HCT116 (cell line): ENCODE measurements at regions not wholly inside any gene's neighbourhood (a gene's known extent, or its start where the extent isn't known, plus 50 kb on each side); places are given as distances from the start of the nearest gene placed in this dataset.

ENCODE experiments used
- ATAC-seq: fragments of 200-7000 bp; cut with Tn5 transposase; 2 replicates; pipeline ENCODE4 v1.9.1; 2020; ENCODE audit warnings: mild to moderate bottlenecking, moderate library complexity
- BruUV-seq: library from RNA; stranded (reverse); fragments of 400-500 nt; replicated peaks from 2 replicates; lab custom pipeline; 2021; lab: Mats Ljungman, UMichigan
- CTCF ChIA-PET: fragments of 300-600 bp; sonication (Branson Sonifier 250); formaldehyde crosslinking; loops from one replicate; lab custom pipeline; 2021; ENCODE audit warnings: antibody characterized with exemption; lab: Charles Lee
- POLR2A ChIA-PET: fragments of 300-600, 350-600 bp; sonication (Branson Sonifier 250); formaldehyde crosslinking; loops from one replicate; lab custom pipeline; 2021; ENCODE audit warnings: antibody characterized with exemption; lab: Charles Lee
- RAD21 ChIA-PET, 2 experiments: fragments of 300-600 bp; sonication (Branson Sonifier 250); formaldehyde crosslinking; loops; one replicate each; lab custom pipeline; 2023; ENCODE audit warnings: low total read pairs in 2 of 2; ENCODE audit not compliant: uncharacterized antibody in 2 of 2, unreplicated experiment in 2 of 2, low non-redundant PET in 1 of 2; lab: Charles Lee
- DNase-seq: peaks from one replicate; pipeline ENCODE4 v3.0.0-alpha.2; 2010; ENCODE audit warnings: low read depth, low spot score
- H2AFZ ChIP-seq: fragments of 200-600 bp; shearing (Covaris generic), sonication (generic); 2 replicates; pipeline ENCODE4 v1.6.1; 2017; ENCODE audit warnings: low read depth, mixed run types, mixed read lengths, antibody characterized with exemption, low read length; ENCODE audit not compliant: poor library complexity, severe bottlenecking
- H3K27ac ChIP-seq: 2 replicates; pipeline ENCODE4 v1.5.1; 2012; ENCODE audit warnings: low read depth, low read length
- H3K27me3 ChIP-seq: fragments of 200-600 bp; sonication (generic); 2 replicates; pipeline ENCODE4 v1.6.1; 2016; ENCODE audit warnings: mixed run types, low read length, mixed read lengths; ENCODE audit not compliant: insufficient read depth
- H3K36me3 ChIP-seq, 2 experiments: fragments of 200-500 bp in 1 of 2; fragments of 200-600 bp in 1 of 2; sonication (Bioruptor generic) in 1 of 2; sonication (generic) in 1 of 2; 2 replicates each; pipeline versions ENCODE4 v1.5.1 to v1.6.1; 2014 to 2016; ENCODE audit warnings: low read length in 2 of 2, inconsistent platforms in 1 of 2, mixed read lengths in 1 of 2, mixed run types in 1 of 2; ENCODE audit not compliant: insufficient read depth in 2 of 2, control insufficient read depth in 1 of 2
- H3K4me1 ChIP-seq, 2 experiments: fragments of 200-600 bp in 1 of 2; sonication (generic) in 1 of 2; 2 replicates each; pipeline versions ENCODE4 v1.5.1 to v1.6.1; 2012 to 2017; ENCODE audit warnings: low read length in 2 of 2, inconsistent platforms in 1 of 2, mild to moderate bottlenecking in 1 of 2, mixed read lengths in 1 of 2, mixed run types in 1 of 2, moderate library complexity in 1 of 2; ENCODE audit not compliant: insufficient read depth in 2 of 2, control insufficient read depth in 1 of 2
- H3K4me2 ChIP-seq: fragments of 200-600 bp; sonication (generic); 2 replicates; pipeline ENCODE4 v1.6.1; 2017; ENCODE audit warnings: mixed run types, low read length, mixed read lengths
- H3K4me3 ChIP-seq, 2 experiments: fragments of 200-600 bp in 1 of 2; sonication (generic) in 1 of 2; replicated peaks in 1 of 2; 2 replicates each; pipeline ENCODE4 v1.5.1; 2011 to 2016; ENCODE audit warnings: low read length in 2 of 2, control low read depth in 1 of 2, low read depth in 1 of 2, mild to moderate bottlenecking in 1 of 2, mixed read lengths in 1 of 2, mixed run types in 1 of 2
- H3K79me2 ChIP-seq: fragments of 200-600 bp; sonication (generic); 2 replicates; pipeline ENCODE4 v1.6.1; 2017; ENCODE audit warnings: mild to moderate bottlenecking, mixed run types, low read length, moderate library complexity, mixed read lengths; ENCODE audit not compliant: insufficient read depth
- H3K9ac ChIP-seq: fragments of 200-600 bp; sonication (generic); 2 replicates; pipeline ENCODE4 v1.6.1; 2016; ENCODE audit warnings: low read length, mixed read lengths
- H3K9me2 ChIP-seq: fragments of 200-600 bp; sonication (generic), shearing (Covaris generic); 2 replicates; pipeline ENCODE4 v1.6.1; 2017; ENCODE audit warnings: mixed run types, mild to moderate bottlenecking, moderate library complexity; ENCODE audit not compliant: insufficient read depth
- H3K9me3 ChIP-seq, 2 experiments: fragments of 200-500 bp in 1 of 2; fragments of 200-600 bp in 1 of 2; sonication (Bioruptor generic) in 1 of 2; sonication (generic) in 1 of 2; 2 replicates each; pipeline ENCODE4 v1.6.1; 2014 to 2017; ENCODE audit warnings: low read length in 2 of 2, mixed read lengths in 2 of 2, inconsistent platforms in 1 of 2, low read depth in 1 of 2, mild to moderate bottlenecking in 1 of 2, mixed run types in 1 of 2, moderate library complexity in 1 of 2; ENCODE audit not compliant: control insufficient read depth in 1 of 2, insufficient read depth in 1 of 2
- H4K20me1 ChIP-seq: fragments of 200-600 bp; sonication (generic), shearing (Covaris generic); 2 replicates; pipeline ENCODE4 v1.6.1; 2017; ENCODE audit warnings: mixed run types, mild to moderate bottlenecking, moderate library complexity; ENCODE audit not compliant: insufficient read depth
- CEBPB ChIP-seq: IDR thresholded peaks from 2 replicates; pipeline ENCODE4 v1.6.1; 2012; ENCODE audit warnings: low read depth
- EGR1 ChIP-seq: IDR thresholded peaks from 2 replicates; pipeline ENCODE4 v1.6.1; 2012; ENCODE audit warnings: low read depth
- FOSL1 ChIP-seq: IDR thresholded peaks from 2 replicates; pipeline ENCODE4 v1.6.1; 2012; ENCODE audit warnings: low read depth
- POLR2A ChIP-seq: IDR thresholded peaks from 2 replicates; pipeline ENCODE4 v1.7.0; 2011; ENCODE audit warnings: borderline replicate concordance; ENCODE audit not compliant: insufficient read depth, insufficient read length; ENCODE audit errors: extremely low read depth
- POLR2AphosphoS5 ChIP-seq: IDR thresholded peaks from 2 replicates; pipeline ENCODE4 v1.6.1; 2011; ENCODE audit warnings: mild to moderate bottlenecking, low read depth, low read length, moderate library complexity
- RAD21 ChIP-seq: IDR thresholded peaks from 2 replicates; pipeline ENCODE4 v1.6.1; 2012; ENCODE audit warnings: low read depth, mild to moderate bottlenecking
- SIN3A ChIP-seq: IDR thresholded peaks from 2 replicates; pipeline ENCODE4 v1.6.1; 2012; ENCODE audit warnings: low read depth
- YY1 ChIP-seq: IDR thresholded peaks from 2 replicates; pipeline ENCODE4 v1.6.1; 2011; ENCODE audit warnings: low read length, low read depth, moderate library complexity, mild to moderate bottlenecking; ENCODE audit not compliant: insufficient replicate concordance; ENCODE audit errors: extremely low read depth
- ZFX ChIP-seq: fragments of 450-650 bp; IDR thresholded peaks from 2 replicates; pipeline ENCODE4 v1.6.1; 2017
- intact Hi-C: fragments of 100-400 bp; cut with micrococcal nuclease; formaldehyde crosslinking; loops from 2 replicates; pipeline ENCODE4 v1.10.0; 2022
- TF ChIP-seq, protein P1 (sequence below), 3 experiments: fragments of 200-600 bp in 1 of 3; sonication (generic) in 1 of 3; IDR thresholded peaks in 2 of 3; conservative IDR thresholded peaks in 1 of 3; 2 replicates each; pipeline ENCODE4 v1.5.1; 2012 to 2017; ENCODE audit warnings: low read depth in 2 of 3, low read length in 2 of 3, antibody characterized with exemption in 1 of 3, borderline replicate concordance in 1 of 3, control low read depth in 1 of 3, mild to moderate bottlenecking in 1 of 3, mixed read lengths in 1 of 3, mixed run types in 1 of 3, moderate library complexity in 1 of 3; ENCODE audit not compliant: insufficient read depth in 1 of 3
- TF ChIP-seq, protein P2 (sequence below): IDR thresholded peaks from 2 replicates; pipeline ENCODE4 v1.6.1; 2012
- TF ChIP-seq, protein P3 (sequence below): IDR thresholded peaks from 2 replicates; pipeline ENCODE4 v1.6.1; 2012

DNA sequence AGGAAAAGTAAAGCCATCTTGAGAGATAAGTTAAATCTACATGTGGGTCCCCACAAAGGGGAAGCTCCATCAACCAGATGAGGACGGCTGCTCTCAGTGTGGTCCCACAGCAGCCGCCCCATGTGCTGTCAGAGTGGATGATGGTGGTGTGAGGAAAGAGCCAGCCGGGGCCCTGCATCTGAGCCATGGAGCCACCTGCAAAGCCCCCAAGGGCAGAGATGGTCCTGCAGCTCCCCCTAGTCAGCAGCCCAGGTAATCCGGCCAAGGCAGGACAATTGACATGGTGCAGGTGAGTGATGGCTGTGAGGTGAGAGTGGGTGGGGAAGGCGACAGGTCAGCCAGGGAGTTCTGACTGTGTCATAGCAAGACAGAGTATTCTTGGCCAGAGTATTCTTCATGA is 458.8 kb downstream of the ICE1 start:
- H3K79me2 ChIP-seq, result no peaks in the 10 kb centered on the region
- no peak overlapping the region for H3K9ac ChIP-seq
- H3K9me3 ChIP-seq, result no peaks in the 10 kb centered on the region
- POLR2A ChIA-PET, result no interaction called here
- no peak for DNase-seq
- BruUV-seq, result no TSS peak
- ATAC-seq, result no peak
- CTCF ChIA-PET, result no interaction called here
- no peak overlapping the region for H3K27ac ChIP-seq
- no peaks in the 10 kb centered on the region for H3K36me3 ChIP-seq
- no peak overlapping the region for H3K4me2 ChIP-seq
- H3K9me2 ChIP-seq, result no peaks in the 10 kb centered on the region
- RAD21 ChIA-PET, result no interaction called here
- intact Hi-C loops, result loop anchor here (2.0 kb wide), 1 partner anchor 384 kb away; no protein-coding TSS in a partner anchor
- no peak for TF ChIP-seq POLR2AphosphoS5
- TF ChIP-seq POLR2A, result no peak
- no peak for TF ChIP-seq YY1
- no peak for TF ChIP-seq CEBPB
- no peak for TF ChIP-seq EGR1
- TF ChIP-seq SIN3A, result no peak
- TF ChIP-seq, protein P1, sequence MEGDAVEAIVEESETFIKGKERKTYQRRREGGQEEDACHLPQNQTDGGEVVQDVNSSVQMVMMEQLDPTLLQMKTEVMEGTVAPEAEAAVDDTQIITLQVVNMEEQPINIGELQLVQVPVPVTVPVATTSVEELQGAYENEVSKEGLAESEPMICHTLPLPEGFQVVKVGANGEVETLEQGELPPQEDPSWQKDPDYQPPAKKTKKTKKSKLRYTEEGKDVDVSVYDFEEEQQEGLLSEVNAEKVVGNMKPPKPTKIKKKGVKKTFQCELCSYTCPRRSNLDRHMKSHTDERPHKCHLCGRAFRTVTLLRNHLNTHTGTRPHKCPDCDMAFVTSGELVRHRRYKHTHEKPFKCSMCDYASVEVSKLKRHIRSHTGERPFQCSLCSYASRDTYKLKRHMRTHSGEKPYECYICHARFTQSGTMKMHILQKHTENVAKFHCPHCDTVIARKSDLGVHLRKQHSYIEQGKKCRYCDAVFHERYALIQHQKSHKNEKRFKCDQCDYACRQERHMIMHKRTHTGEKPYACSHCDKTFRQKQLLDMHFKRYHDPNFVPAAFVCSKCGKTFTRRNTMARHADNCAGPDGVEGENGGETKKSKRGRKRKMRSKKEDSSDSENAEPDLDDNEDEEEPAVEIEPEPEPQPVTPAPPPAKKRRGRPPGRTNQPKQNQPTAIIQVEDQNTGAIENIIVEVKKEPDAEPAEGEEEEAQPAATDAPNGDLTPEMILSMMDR (IDR thresholded peaks at IDR 0.05 in 2 of 3, conservative IDR thresholded peaks at IDR 0.05 in 1 of 3; ENCODE audit: borderline replicate concordance in 1 of 3, insufficient read depth in 1 of 3, low read depth in 2 of 3, low read length in 2 of 3), result peak in 1 of 3 experiments; percentile 8; a peak in 1 of 6 replicates
- TF ChIP-seq, protein P2, sequence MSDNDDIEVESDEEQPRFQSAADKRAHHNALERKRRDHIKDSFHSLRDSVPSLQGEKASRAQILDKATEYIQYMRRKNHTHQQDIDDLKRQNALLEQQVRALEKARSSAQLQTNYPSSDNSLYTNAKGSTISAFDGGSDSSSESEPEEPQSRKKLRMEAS, result no peak
- TF ChIP-seq FOSL1, result no peak
- TF ChIP-seq ZFX, result no peak
- TF ChIP-seq, protein P3, sequence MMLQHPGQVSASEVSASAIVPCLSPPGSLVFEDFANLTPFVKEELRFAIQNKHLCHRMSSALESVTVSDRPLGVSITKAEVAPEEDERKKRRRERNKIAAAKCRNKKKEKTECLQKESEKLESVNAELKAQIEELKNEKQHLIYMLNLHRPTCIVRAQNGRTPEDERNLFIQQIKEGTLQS, result no peak
- peak; percentile 31 for TF ChIP-seq RAD21
- H4K20me1 ChIP-seq, result no peaks in the 10 kb centered on the region
- H2AFZ ChIP-seq, result no peak overlapping the region
- H3K27me3 ChIP-seq, result no peaks in the 10 kb centered on the region
- no peak overlapping the region for H3K4me3 ChIP-seq
- H3K4me1 ChIP-seq, result no peaks in the 10 kb centered on the region
